Adipocyte (in vitro differentiated cells): ENCODE measurements at regions not wholly inside any gene's neighbourhood (a gene's known extent, or its start where the extent isn't known, plus 50 kb on each side); places are given as distances from the start of the nearest gene placed in this dataset.
"Not testable (repeated sequence)": the region's sequence is repeated elsewhere in the genome, so short reads cannot be mapped to it uniquely, and the experiment has no call there.

Experiments
- DNase-seq: peaks from one replicate; pipeline ENCODE4 v3.0.0-alpha.2; 2015; ENCODE audit warnings: low read depth
- H3K27me3 ChIP-seq: replicated peaks from 2 replicates; pipeline ENCODE4 v1.7.0; 2013; ENCODE audit warnings: mild to moderate bottlenecking, low read length, moderate library complexity; ENCODE audit not compliant: control insufficient read depth, insufficient read depth
- H3K36me3 ChIP-seq: 2 replicates; pipeline ENCODE4 v1.7.0; 2013; ENCODE audit warnings: low read length, mild to moderate bottlenecking, moderate library complexity; ENCODE audit not compliant: control insufficient read depth, insufficient read depth, severe bottlenecking
- H3K4me1 ChIP-seq: 2 replicates; pipeline ENCODE4 v1.7.0; 2013; ENCODE audit warnings: mild to moderate bottlenecking, low read length, moderate library complexity; ENCODE audit not compliant: control insufficient read depth, insufficient read depth
- H3K4me3 ChIP-seq: 2 replicates; pipeline ENCODE4 v1.7.0; 2013; ENCODE audit warnings: mild to moderate bottlenecking, low read length, moderate library complexity
- H3K9ac ChIP-seq: 2 replicates; pipeline ENCODE4 v1.7.0; 2013; ENCODE audit warnings: mild to moderate bottlenecking, low read length, moderate library complexity
- H3K9me3 ChIP-seq: 2 replicates; pipeline ENCODE4 v1.7.0; 2013; ENCODE audit warnings: mild to moderate bottlenecking, low read length, moderate library complexity; ENCODE audit not compliant: control insufficient read depth

DNA sequence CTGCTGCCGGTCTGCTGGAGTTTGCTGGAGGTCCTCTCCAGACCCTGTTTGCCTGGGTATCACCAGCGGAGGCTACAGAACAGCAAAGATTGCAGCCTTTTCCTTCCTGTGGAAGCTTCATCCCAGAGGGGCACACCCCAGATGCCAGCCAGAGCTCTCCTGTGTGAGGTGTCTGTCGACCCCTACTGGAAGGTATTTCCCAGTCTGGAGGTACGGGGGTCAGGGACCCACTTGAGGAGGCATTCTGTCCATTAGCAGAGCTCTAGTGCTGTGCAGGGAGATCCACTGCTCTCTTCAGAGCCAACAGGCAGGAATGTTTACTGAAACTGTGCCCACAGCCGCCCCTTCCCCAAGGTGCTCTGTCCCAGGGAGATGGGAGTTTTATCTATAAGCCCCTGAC, 823.1 kb upstream of the HS3ST5 start:
- DNase-seq, H3K27me3 ChIP-seq, H3K36me3 ChIP-seq, H3K9ac ChIP-seq, H3K4me1 ChIP-seq, H3K4me3 ChIP-seq, H3K9me3 ChIP-seq: not testable (repeated sequence)

DNA sequence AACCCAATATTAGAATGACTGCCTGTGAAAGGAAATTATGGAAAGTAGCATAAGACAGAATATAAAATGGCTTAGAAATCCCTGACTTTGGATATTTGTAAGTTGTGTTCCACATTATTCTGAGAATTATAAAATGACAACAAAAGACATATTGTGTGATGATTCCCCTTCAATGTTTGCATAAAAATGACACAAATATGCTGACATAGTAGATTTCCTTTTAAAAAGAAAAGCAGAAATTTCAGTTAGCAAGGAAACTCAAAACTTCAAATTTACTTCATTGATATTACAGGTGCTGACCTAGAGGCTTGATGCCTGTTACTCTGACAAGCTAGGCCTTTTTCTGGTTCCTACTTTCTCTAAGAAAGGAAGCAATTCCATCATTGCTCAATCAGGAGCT, 816.9 kb upstream of the HS3ST5 start:
- H3K4me3 ChIP-seq, result no peak overlapping the region
- H3K9me3 ChIP-seq, result no peaks in the 10 kb centered on the region
- H3K27me3 ChIP-seq, result no peaks in the 10 kb centered on the region
- no peaks in the 10 kb centered on the region for H3K4me1 ChIP-seq
- no peaks in the 10 kb centered on the region for H3K36me3 ChIP-seq
- DNase-seq, result no peak
- H3K9ac ChIP-seq, result no peak overlapping the region

DNA sequence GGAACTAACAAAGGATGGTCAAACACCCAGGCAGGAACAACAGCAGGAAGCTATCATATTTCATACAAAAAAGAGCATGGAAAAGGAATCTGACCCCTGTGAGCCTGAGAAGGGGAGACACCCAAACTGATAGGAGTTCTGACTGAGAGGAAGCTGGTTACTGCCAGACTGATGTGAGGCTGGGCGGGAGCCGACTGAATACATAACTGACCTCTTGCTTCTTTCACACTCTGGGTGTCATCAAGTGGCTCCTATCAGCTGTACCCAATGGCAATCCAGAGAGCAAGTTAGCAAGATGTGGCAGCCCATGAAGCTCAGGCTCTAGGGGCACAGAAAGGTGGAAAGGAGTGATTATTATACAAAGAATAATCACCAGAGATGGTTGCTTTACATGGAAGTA, 795.1 kb upstream of the HS3ST5 start:
- no peaks in the 10 kb centered on the region for H3K36me3 ChIP-seq
- no peak overlapping the region for H3K9ac ChIP-seq
- DNase-seq, result no peak
- no peaks in the 10 kb centered on the region for H3K4me1 ChIP-seq
- no peaks in the 10 kb centered on the region for H3K27me3 ChIP-seq
- H3K4me3 ChIP-seq, result no peak overlapping the region
- no peaks in the 10 kb centered on the region for H3K9me3 ChIP-seq

DNA sequence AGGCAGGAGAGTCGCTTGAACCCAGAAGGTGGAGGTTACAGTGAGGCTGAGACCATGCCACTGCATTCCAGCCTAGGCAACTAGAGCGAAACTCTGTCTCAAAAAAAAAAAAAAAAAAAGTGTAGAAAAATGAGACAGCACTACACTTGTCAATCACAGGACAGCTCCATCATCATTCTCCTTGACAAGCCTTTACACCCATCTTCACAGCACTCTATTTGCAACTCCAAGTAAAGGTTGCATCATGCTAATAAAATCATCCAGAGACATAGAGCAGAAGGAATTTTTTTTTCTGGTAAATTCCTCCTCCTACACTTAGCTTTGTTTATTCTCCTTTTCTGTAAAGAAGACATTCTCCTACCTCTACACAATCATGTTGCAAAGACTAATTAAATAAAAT, 791.0 kb upstream of the HS3ST5 start:
- Histone ChIP-seq H3K36me3 (no peaks in the 10 kb centered on the region), H3K9ac (no peak overlapping the region), H3K27me3 (no peaks in the 10 kb centered on the region), H3K4me3 (no peak overlapping the region), H3K9me3 (peaks cover 7% of the 10 kb centered on the region), H3K4me1 (no peaks in the 10 kb centered on the region)
- peak; percentile 22 for DNase-seq

DNA sequence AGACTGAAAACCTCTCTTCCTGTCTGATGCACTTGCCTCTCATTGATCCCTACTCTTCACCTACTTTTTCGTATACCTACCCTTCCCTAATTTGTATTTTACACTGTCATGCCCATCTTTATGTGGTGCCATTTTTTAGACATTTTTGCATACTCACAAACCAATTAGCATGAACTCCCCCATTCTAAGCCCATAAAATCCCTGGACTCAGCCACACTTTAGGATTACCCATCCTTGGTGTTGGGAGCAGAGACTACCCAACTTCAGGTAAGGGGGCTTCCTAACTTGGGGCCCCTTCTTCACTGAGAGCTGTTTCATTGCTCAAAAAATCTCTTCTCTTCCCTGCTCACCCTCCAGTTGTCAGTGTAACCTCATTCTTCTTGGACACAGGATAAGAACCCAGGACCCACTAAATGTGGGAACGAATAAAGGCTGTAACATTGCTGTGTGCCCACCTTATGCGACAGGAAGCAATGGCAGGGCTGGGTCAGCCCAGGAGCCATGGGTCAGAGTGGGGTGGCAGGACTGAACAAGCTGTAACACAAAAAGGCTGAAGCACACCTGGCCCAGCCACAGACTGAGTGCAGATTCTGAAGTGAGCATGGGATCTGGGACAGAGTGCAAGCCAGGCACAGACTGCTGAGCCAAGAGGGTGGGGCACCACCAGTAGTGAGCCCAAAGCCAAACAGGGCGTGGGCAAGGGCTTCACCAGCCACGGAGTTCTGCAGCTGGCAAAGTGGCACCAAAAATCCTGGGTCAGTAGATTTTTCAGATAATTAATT, 789.1 kb upstream of the HS3ST5 start:
- no peak overlapping the region for H3K4me3 ChIP-seq

DNA sequence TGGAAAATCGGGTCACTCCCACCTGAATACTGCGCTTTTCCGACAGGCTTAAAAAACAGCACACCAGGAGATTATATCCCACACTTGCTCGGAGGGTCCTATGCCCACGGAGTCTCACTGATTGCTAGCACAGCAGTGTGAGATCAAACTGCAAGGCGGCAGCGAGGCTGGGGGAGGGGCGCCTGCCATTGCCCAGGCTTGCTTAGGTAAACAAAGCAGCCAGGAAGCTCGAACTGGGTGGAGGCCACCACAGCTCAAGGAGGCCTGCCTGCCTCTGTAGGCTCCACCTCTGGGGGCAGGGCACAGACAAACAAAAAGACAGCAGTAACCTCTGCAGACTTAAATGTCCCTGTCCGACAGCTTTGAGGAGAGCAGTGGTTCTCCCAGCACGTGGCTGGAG, 778.7 kb upstream of the HS3ST5 start:
- not testable (repeated sequence) for H3K9me3 ChIP-seq, H3K36me3 ChIP-seq, H3K4me3 ChIP-seq, H3K9ac ChIP-seq, H3K27me3 ChIP-seq, H3K4me1 ChIP-seq, DNase-seq

More for the DNA sequence above, 789.1 kb upstream of the HS3ST5 start:
- no peak for DNase-seq
- Histone ChIP-seq H3K9ac (no peak overlapping the region), H3K4me1 (no peaks in the 10 kb centered on the region), H3K36me3 (no peaks in the 10 kb centered on the region), H3K27me3 (no peaks in the 10 kb centered on the region), H3K9me3 (peaks cover 7% of the 10 kb centered on the region)

DNA sequence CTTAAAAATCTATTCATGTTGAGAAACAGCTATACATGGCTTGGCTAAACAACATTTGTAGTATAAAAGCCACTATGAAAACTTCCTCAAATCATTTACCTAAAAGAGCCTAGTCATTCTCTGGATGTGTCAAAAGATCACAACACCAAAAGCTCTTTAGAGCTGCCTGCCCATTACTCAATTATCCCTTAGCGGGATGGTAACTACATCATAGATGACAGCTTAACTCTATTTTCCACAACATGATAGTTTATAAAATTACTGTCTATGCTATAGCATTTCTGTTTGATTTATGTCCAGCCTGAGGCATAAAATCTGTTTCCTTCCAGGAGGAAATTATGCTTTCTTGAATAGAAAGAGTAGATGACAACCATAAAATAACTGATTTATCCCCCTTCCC, 777.6 kb upstream of the HS3ST5 start:
- Histone ChIP-seq H3K9me3 (no peaks in the 10 kb centered on the region), H3K4me3 (no peak overlapping the region), H3K36me3 (no peaks in the 10 kb centered on the region), H3K27me3 (no peaks in the 10 kb centered on the region), H3K9ac (no peak overlapping the region), H3K4me1 (no peaks in the 10 kb centered on the region)
- no peak for DNase-seq

DNA sequence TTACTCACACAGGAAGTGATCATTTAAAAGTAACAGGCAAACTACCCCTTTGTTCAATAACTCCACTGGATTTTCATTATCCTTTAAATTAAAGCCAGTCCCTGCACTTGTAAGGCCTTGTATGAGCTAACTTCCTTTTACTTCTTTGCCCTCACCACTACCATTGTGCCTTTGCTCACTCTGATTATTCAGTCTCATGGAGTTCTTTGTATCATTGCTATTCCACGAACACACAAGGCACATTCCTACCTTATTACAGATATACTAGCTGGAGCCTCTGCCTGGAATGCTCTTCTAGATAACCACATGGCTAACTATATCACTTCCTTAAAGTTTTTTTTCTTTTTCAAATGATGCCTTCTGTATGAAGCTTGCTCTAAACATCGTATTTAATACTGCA, 748.6 kb upstream of the HS3ST5 start:
- H3K36me3 ChIP-seq, result no peaks in the 10 kb centered on the region
- H3K4me3 ChIP-seq, result no peak overlapping the region
- H3K27me3 ChIP-seq, result no peaks in the 10 kb centered on the region
- no peaks in the 10 kb centered on the region for H3K9me3 ChIP-seq
- no peaks in the 10 kb centered on the region for H3K4me1 ChIP-seq
- DNase-seq, result peak; percentile 30
- H3K9ac ChIP-seq, result no peak overlapping the region

DNA sequence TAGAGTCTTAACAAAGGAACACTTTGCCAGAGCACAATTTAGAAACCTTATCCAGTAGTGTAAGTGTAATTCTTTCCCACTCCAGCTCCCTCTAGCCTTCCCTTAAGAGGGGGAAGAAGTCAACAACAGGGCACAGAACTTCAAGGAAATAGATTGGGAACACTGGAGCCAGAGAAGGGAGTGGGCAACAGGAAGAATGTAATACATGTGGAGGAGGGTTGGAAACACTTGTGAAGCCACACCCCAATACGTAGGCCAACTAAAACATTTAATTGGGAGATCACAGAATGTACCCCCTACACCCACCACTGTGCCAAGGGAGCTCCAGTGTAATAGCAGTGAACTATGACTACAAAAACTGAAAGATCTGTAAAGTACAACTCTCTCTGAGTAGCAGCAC, 735.7 kb upstream of the HS3ST5 start:
- Histone ChIP-seq H3K4me3 (no peak overlapping the region), H3K9ac (no peak overlapping the region), H3K9me3 (no peaks in the 10 kb centered on the region), H3K27me3 (no peaks in the 10 kb centered on the region), H3K4me1 (no peaks in the 10 kb centered on the region), H3K36me3 (no peaks in the 10 kb centered on the region)
- peak; percentile 9 for DNase-seq

DNA sequence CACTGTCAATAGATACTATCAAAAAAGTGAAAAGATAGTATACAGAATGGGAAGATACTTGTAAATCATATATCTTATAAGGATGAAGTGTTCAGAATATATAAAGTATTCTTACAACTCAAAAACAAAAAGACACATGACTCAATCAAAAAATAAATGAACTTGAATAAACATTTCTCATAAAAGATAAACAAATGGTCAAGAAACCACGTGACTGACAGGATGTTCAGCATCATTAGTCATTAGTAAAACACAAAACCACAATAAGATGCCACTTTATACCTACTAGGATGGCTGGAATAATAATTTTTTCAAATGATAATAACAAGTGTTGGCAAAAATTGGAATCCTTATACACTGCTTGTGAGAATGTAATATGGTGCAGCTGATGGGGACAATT, 729.1 kb upstream of the HS3ST5 start:
- Histone ChIP-seq H3K4me3 (no peak overlapping the region), H3K27me3 (no peaks in the 10 kb centered on the region), H3K9ac (no peak overlapping the region), H3K4me1 (no peaks in the 10 kb centered on the region), H3K36me3 (no peaks in the 10 kb centered on the region), H3K9me3 (peaks cover 3% of the 10 kb centered on the region)
- DNase-seq, result no peak

DNA sequence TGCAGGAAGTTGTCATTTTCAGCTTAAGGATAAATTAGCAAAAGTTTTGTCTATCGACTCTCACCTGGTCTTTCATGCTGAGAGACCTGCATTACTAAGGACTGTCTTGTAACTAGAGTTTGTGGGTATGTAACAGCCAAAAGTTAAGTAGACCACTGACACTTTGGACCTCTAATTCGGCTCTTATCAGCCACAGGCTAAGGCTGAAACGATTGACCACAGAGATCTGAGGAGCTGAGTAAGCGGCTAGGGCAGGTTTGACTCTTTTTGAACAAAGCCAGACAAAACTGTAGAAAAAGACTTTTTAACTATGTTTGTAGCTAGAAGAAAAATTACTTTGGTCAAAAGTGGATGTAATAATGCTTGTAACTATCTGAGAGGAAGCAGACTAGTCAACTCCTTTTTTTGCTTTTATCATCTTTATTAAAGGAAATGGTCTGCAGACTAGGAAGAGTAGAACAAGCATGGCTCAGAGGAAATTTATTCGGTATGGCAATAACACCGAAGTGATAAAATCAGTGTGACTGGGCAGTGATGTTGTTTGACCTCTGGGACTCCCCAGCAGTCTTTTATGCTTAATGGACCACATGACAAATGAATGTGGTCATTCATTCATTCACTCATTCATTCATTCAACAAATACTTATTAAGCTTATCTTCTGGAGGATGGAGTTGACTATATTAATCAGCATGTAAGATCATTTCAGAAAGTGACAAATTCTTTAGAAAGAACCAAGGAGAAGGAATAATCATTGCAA, 725.0 kb upstream of the HS3ST5 start:
- Histone ChIP-seq H3K9ac (no peak overlapping the region), H3K9me3 (peaks cover 3% of the 10 kb centered on the region), H3K27me3 (no peaks in the 10 kb centered on the region), H3K36me3 (no peaks in the 10 kb centered on the region), H3K4me1 (no peaks in the 10 kb centered on the region), H3K4me3 (no peak overlapping the region)
- no peak for DNase-seq
